Neural progenitor cell (in vitro differentiated cells): ENCODE measurements at regions not wholly inside any gene's neighbourhood (a gene's known extent, or its start where the extent isn't known, plus 50 kb on each side); places are given as distances from the start of the nearest gene placed in this dataset.

Source experiments
- DNase-seq: peaks from one replicate; pipeline ENCODE4 v3.0.0-alpha.2; 2016; ENCODE audit warnings: low spot score
- H2AFZ ChIP-seq: fragments of 200-600 bp; sonication (generic); replicated peaks from 2 replicates; pipeline ENCODE4 v1.6.1; 2016; ENCODE audit warnings: antibody characterized with exemption
- H3F3A ChIP-seq: fragments of 200-600 bp; sonication (generic); 2 replicates; pipeline ENCODE4 v1.6.1; 2016; ENCODE audit warnings: antibody characterized with exemption, low read depth
- H3K27ac ChIP-seq: fragments of 200-600 bp; sonication (generic); 2 replicates; pipeline ENCODE4 v1.5.1; 2016; ENCODE audit warnings: mild to moderate bottlenecking
- H3K27me3 ChIP-seq: fragments of 200-600 bp; sonication (generic); 2 replicates; pipeline ENCODE4 v1.6.1; 2016; ENCODE audit warnings: mild to moderate bottlenecking, moderate library complexity
- H3K36me3 ChIP-seq: fragments of 200-600 bp; sonication (generic); 2 replicates; pipeline ENCODE4 v1.5.1; 2016
- H3K4me1 ChIP-seq: fragments of 200-600 bp; sonication (generic); 2 replicates; pipeline ENCODE4 v1.6.1; 2016; ENCODE audit warnings: mixed run types
- H3K4me2 ChIP-seq: fragments of 200-600 bp; sonication (generic); 2 replicates; pipeline ENCODE4 v1.6.1; 2016
- H3K4me3 ChIP-seq: fragments of 200-600 bp; sonication (generic); 2 replicates; pipeline ENCODE4 v1.5.1; 2016
- H3K79me2 ChIP-seq: fragments of 200-600 bp; sonication (generic); 2 replicates; pipeline ENCODE4 v1.6.1; 2016; ENCODE audit warnings: low read depth
- H3K9ac ChIP-seq: fragments of 200-600 bp; sonication (generic); 2 replicates; pipeline ENCODE4 v1.6.1; 2016
- H3K9me3 ChIP-seq: fragments of 200-600 bp; sonication (generic); 2 replicates; pipeline ENCODE4 v1.5.1; 2016; ENCODE audit warnings: low read depth
- H4K20me1 ChIP-seq: fragments of 200-600 bp; sonication (generic); 2 replicates; pipeline ENCODE4 v1.6.1; 2016; ENCODE audit warnings: low read depth
- H3K27ac Mint-ChIP-seq: 3 replicates; pipeline ENCODE4 v1.8.0; 2021; ENCODE audit warnings: mixed read lengths
- H3K27me3 Mint-ChIP-seq: 2 replicates; pipeline ENCODE4 v1.8.0; 2022; ENCODE audit warnings: low read depth, mild to moderate bottlenecking, inconsistent platforms, moderate library complexity, mixed read lengths; ENCODE audit not compliant: insufficient read depth
- H3K36me3 Mint-ChIP-seq: 3 replicates; pipeline ENCODE4 v1.8.0; 2021; ENCODE audit warnings: mixed read lengths
- H3K4me1 Mint-ChIP-seq: 3 replicates; pipeline ENCODE4 v1.8.0; 2021; ENCODE audit warnings: mixed read lengths
- H3K4me3 Mint-ChIP-seq: 3 replicates; pipeline ENCODE4 v1.8.0; 2021; ENCODE audit warnings: mild to moderate bottlenecking, moderate library complexity, mixed read lengths
- H3K9me3 Mint-ChIP-seq: 3 replicates; pipeline ENCODE4 v1.8.0; 2020; ENCODE audit warnings: mixed read lengths
- EZH2 ChIP-seq: fragments of 200-600 bp; sonication (generic); IDR thresholded peaks from 2 replicates; pipeline ENCODE4 v1.6.1; 2017; ENCODE audit warnings: antibody characterized with exemption, mild to moderate bottlenecking, moderate library complexity
- EZH2phosphoT487 ChIP-seq: fragments of 200-600 bp; sonication (generic); IDR thresholded peaks from 2 replicates; pipeline ENCODE4 v1.6.1; 2017; ENCODE audit warnings: antibody characterized with exemption
- TF ChIP-seq, protein P1 (sequence below): fragments of 200-600 bp; sonication (generic); IDR thresholded peaks from 2 replicates; pipeline ENCODE4 v1.5.1; 2017; ENCODE audit warnings: antibody characterized with exemption, mild to moderate bottlenecking

DNA sequence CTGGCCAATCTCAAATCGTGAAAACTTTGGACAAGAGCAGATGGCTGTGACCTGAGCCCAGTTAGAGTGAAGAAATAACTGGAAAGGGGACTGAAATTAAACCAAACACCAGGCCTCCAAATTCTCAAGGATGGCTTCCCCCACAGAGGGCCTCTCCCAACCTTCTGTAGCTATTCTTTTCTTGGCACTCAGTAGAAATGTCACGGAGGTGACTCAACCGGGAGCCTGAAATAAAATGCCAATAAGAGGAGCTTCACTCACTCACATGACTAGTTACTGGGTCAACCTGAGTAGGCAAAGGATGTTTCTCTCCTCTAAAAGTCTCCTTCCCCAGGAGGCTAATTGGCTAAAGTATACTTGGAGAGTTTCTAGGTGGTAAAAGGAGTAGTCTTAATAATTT lies 230.7 kb downstream of the MAF start:
- Mint-ChIP-seq H3K27me3 (peaks cover 2% of the 10 kb centered on the region), H3K4me1 (no peaks in the 10 kb centered on the region), H3K27ac (no peak overlapping the region), H3K36me3 (no peaks in the 10 kb centered on the region), H3K4me3 (no peak overlapping the region), H3K9me3 (peaks cover 5% of the 10 kb centered on the region)
- TF ChIP-seq EZH2phosphoT487 (no peak), EZH2 (no peak)
- TF ChIP-seq, protein P1, sequence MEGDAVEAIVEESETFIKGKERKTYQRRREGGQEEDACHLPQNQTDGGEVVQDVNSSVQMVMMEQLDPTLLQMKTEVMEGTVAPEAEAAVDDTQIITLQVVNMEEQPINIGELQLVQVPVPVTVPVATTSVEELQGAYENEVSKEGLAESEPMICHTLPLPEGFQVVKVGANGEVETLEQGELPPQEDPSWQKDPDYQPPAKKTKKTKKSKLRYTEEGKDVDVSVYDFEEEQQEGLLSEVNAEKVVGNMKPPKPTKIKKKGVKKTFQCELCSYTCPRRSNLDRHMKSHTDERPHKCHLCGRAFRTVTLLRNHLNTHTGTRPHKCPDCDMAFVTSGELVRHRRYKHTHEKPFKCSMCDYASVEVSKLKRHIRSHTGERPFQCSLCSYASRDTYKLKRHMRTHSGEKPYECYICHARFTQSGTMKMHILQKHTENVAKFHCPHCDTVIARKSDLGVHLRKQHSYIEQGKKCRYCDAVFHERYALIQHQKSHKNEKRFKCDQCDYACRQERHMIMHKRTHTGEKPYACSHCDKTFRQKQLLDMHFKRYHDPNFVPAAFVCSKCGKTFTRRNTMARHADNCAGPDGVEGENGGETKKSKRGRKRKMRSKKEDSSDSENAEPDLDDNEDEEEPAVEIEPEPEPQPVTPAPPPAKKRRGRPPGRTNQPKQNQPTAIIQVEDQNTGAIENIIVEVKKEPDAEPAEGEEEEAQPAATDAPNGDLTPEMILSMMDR = no peak
- H3K9ac ChIP-seq = no peak overlapping the region
- no peaks in the 10 kb centered on the region for H4K20me1 ChIP-seq
- no peaks in the 10 kb centered on the region for H3K9me3 ChIP-seq
- no peak for DNase-seq
- H3F3A ChIP-seq = no peaks in the 10 kb centered on the region
- no peak overlapping the region for H2AFZ ChIP-seq
- no peaks in the 10 kb centered on the region for H3K36me3 ChIP-seq
- no peak overlapping the region for H3K4me3 ChIP-seq
- H3K27ac ChIP-seq = no peak overlapping the region
- no peak overlapping the region for H3K4me2 ChIP-seq
- no peaks in the 10 kb centered on the region for H3K4me1 ChIP-seq
- H3K27me3 ChIP-seq = no peaks in the 10 kb centered on the region
- no peaks in the 10 kb centered on the region for H3K79me2 ChIP-seq

DNA sequence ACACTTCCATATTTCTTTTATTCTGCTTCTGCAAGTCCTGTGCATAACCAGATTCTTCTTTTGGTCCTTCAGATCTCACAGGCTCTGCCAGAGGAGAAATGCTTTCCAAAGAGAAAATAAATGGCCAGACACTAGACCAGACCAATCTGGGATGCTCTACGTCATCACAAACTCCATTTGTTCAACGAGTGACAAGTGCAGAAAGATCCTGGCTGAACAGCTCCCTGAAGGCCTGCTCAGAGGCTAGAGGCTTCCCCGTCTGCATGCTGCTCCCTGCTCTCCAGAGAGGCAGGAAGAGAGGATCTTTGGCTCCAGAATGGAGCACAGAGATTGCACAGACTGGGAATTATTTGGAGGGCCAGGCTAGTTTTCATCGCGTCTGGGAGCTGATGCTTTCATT lies 232.7 kb downstream of the MAF start:
- Mint-ChIP-seq H3K9me3 (peaks cover 7% of the 10 kb centered on the region), H3K27me3 (peaks cover 2% of the 10 kb centered on the region), H3K36me3 (no peaks in the 10 kb centered on the region), H3K27ac (no peak overlapping the region), H3K4me1 (no peaks in the 10 kb centered on the region), H3K4me3 (no peak overlapping the region)
- H4K20me1 ChIP-seq = no peaks in the 10 kb centered on the region
- TF ChIP-seq EZH2phosphoT487 = no peak
- TF ChIP-seq EZH2 = no peak
- TF ChIP-seq, protein P1 = no peak
- DNase-seq = no peak
- H3K9ac ChIP-seq = no peak overlapping the region
- H3K4me3 ChIP-seq = no peak overlapping the region
- H2AFZ ChIP-seq = no peak overlapping the region
- H3K9me3 ChIP-seq = no peaks in the 10 kb centered on the region
- H3K79me2 ChIP-seq = no peaks in the 10 kb centered on the region
- H3K36me3 ChIP-seq = no peaks in the 10 kb centered on the region
- H3K4me2 ChIP-seq = no peak overlapping the region
- H3K27ac ChIP-seq = no peak overlapping the region
- no peaks in the 10 kb centered on the region for H3F3A ChIP-seq
- no peaks in the 10 kb centered on the region for H3K27me3 ChIP-seq
- no peaks in the 10 kb centered on the region for H3K4me1 ChIP-seq

DNA sequence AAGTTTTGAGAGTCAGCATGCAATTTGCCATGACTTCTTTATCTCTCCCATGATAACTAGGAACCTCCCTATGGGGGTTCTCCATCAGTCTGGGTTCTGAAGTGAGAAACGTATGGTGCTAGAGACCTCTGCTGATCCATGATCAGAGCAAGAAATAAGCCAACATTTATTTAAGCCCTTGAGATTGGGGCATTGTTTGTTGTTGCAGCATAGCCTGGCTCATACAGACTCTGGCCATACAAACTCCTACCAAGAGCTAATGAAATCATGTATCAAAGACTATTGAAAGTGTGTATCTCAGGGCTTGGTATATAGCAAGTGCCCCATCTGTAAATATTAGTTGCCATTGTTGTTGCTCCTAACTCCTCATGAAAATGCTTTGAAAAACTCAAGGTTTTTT lies 233.9 kb downstream of the MAF start:
- Histone ChIP-seq H3K4me2 (no peak overlapping the region), H3K9ac (no peak overlapping the region), H2AFZ (no peak overlapping the region), H3F3A (no peaks in the 10 kb centered on the region), H3K9me3 (no peaks in the 10 kb centered on the region), H4K20me1 (no peaks in the 10 kb centered on the region), H3K79me2 (no peaks in the 10 kb centered on the region), H3K4me1 (no peaks in the 10 kb centered on the region), H3K27ac (no peak overlapping the region), H3K27me3 (no peaks in the 10 kb centered on the region), H3K36me3 (no peaks in the 10 kb centered on the region), H3K4me3 (no peak overlapping the region)
- Mint-ChIP-seq H3K9me3 (peaks cover 7% of the 10 kb centered on the region), H3K4me3 (no peak overlapping the region), H3K27ac (no peak overlapping the region), H3K4me1 (no peaks in the 10 kb centered on the region), H3K27me3 (peaks cover 2% of the 10 kb centered on the region), H3K36me3 (no peaks in the 10 kb centered on the region)
- no peak for TF ChIP-seq EZH2phosphoT487
- TF ChIP-seq, protein P1 = no peak
- TF ChIP-seq EZH2 = no peak
- DNase-seq = no peak

DNA sequence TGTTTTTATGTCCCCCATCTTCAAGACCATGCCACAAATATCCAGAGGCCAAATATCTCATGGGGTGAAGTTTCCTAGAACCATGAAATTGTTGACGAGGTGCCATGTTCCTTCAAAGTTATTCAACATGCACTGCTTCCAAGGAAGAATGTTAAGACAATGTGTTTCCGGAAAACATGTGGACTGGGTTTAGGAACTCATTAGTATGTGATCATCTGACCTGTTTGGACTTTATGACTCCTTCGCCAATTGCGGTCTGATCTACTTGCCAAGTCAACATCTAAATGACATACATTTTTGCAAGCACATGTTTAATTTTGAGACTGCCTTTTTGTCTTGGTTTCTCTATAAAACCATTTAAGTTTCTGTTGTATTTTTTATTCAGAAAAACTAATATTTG lies 234.8 kb downstream of the MAF start:
- no peak overlapping the region for H3K27ac ChIP-seq
- no peaks in the 10 kb centered on the region for H3K79me2 ChIP-seq
- no peaks in the 10 kb centered on the region for H3K4me1 ChIP-seq
- Mint-ChIP-seq H3K27ac (no peak overlapping the region), H3K4me3 (no peak overlapping the region), H3K27me3 (peaks cover 2% of the 10 kb centered on the region), H3K9me3 (peaks cover 7% of the 10 kb centered on the region), H3K4me1 (no peaks in the 10 kb centered on the region), H3K36me3 (no peaks in the 10 kb centered on the region)
- H3K4me2 ChIP-seq = no peak overlapping the region
- no peaks in the 10 kb centered on the region for H3K27me3 ChIP-seq
- no peak overlapping the region for H2AFZ ChIP-seq
- H4K20me1 ChIP-seq = no peaks in the 10 kb centered on the region
- no peak overlapping the region for H3K9ac ChIP-seq
- DNase-seq = no peak
- TF ChIP-seq EZH2 = no peak
- H3K4me3 ChIP-seq = no peak overlapping the region
- no peaks in the 10 kb centered on the region for H3K36me3 ChIP-seq
- no peaks in the 10 kb centered on the region for H3F3A ChIP-seq
- no peaks in the 10 kb centered on the region for H3K9me3 ChIP-seq
